ENCODE measurements at regions not wholly inside any gene's neighbourhood (a gene's known extent, or its start where the extent isn't known, plus 50 kb on each side); places are given as distances from the start of the nearest gene placed in this dataset.

GRCh38 chr14:98244966-98245569 is 1026.9 kb downstream of the BCL11B start:
- no peaks in the 10 kb centered on the region for H3K9me3 ChIP-seq
- H3K9me2 ChIP-seq: no peaks in the 10 kb centered on the region
- POLR2A ChIA-PET: no interaction called here
- H3K27me3 ChIP-seq (ENCODE audit: insufficient read depth): no peaks in the 10 kb centered on the region
- TF ChIP-seq PBX3 (IDR thresholded peaks at IDR 0.05): no peak
- no peak for TF ChIP-seq REST (IDR thresholded peaks at IDR 0.05; ENCODE audit: low read depth, low read length)
- TF ChIP-seq TEAD4 (IDR thresholded peaks at IDR 0.05; ENCODE audit: borderline replicate concordance, insufficient read depth): no peak
- no peak for TF ChIP-seq POLR2AphosphoS5 (IDR thresholded peaks at IDR 0.05; ENCODE audit: low read depth, low read length)
- no peak for TF ChIP-seq MXI1 (IDR thresholded peaks at IDR 0.05; ENCODE audit: low read depth, low read length)
- no peak for TF ChIP-seq FOSL2 (IDR thresholded peaks at IDR 0.05; ENCODE audit: borderline replicate concordance, low read depth)
- TF ChIP-seq RAD21 (IDR thresholded peaks at IDR 0.05; ENCODE audit: low read length): no peak
- no peak for TF ChIP-seq RFX5 (IDR thresholded peaks at IDR 0.05; ENCODE audit: low read length)
- TF ChIP-seq ELF1 (IDR thresholded peaks at IDR 0.05): no peak
- TF ChIP-seq GATA2 (CRISPR knock-in tag; IDR thresholded peaks at IDR 0.05): no peak
- TF ChIP-seq CTCF (IDR thresholded peaks at IDR 0.05): no peak
- no peak for TF ChIP-seq TAF1 (IDR thresholded peaks at IDR 0.05; ENCODE audit: borderline replicate concordance, low read depth, low read length)
- TF ChIP-seq FOXJ3 (CRISPR knock-in tag; IDR thresholded peaks at IDR 0.05): no peak
- TF ChIP-seq RCOR1 (IDR thresholded peaks at IDR 0.05; ENCODE audit: low read length): no peak
- TF ChIP-seq EZH2phosphoT487 (IDR thresholded peaks at IDR 0.05; ENCODE audit: borderline replicate concordance, low read depth): no peak
- no peaks in the 10 kb centered on the region for H3K36me3 ChIP-seq (replicated peaks in 1 of 2; ENCODE audit: control insufficient read depth in 1 of 2, insufficient read depth in 2 of 2, low read length in 1 of 2)
- WGBS (ENCODE audit: low lambda C conversion rate): 9% methylated on average over 7 of the region's 7 CpGs
- no peak overlapping the region for H3K27ac ChIP-seq (ENCODE audit: low read depth in 2 of 2, low read length in 1 of 2)
- no peaks in the 10 kb centered on the region for H4K20me1 ChIP-seq (ENCODE audit: insufficient read depth)
- DNase-seq: no peak
- no peaks in the 10 kb centered on the region for H3F3A ChIP-seq (replicated peaks; ENCODE audit: insufficient read depth)
- H3K9ac ChIP-seq: no peak overlapping the region
- H3K79me2 ChIP-seq (ENCODE audit: insufficient read depth): no peaks in the 10 kb centered on the region
- no peak overlapping the region for H3K4me2 ChIP-seq
- H3K4me3 ChIP-seq (ENCODE audit: low read depth in 2 of 2, low read length in 1 of 2): no peak overlapping the region
- CTCF ChIA-PET: no interaction called here
- no peaks in the 10 kb centered on the region for H3K4me1 ChIP-seq (ENCODE audit: control insufficient read depth in 1 of 2, insufficient read depth in 2 of 2, low read depth in 1 of 2, low read length in 1 of 2)
- H2AFZ ChIP-seq (ENCODE audit: low read depth): no peak overlapping the region

Data from SK-N-SH (cell line).